ENCODE measurements at regions not wholly inside any gene's neighbourhood (a gene's known extent, or its start where the extent isn't known, plus 50 kb on each side); places are given as distances from the start of the nearest gene placed in this dataset.
A peak's percentile ranks its signal among the peaks of the same experiment; 100 is the strongest.

DNA sequence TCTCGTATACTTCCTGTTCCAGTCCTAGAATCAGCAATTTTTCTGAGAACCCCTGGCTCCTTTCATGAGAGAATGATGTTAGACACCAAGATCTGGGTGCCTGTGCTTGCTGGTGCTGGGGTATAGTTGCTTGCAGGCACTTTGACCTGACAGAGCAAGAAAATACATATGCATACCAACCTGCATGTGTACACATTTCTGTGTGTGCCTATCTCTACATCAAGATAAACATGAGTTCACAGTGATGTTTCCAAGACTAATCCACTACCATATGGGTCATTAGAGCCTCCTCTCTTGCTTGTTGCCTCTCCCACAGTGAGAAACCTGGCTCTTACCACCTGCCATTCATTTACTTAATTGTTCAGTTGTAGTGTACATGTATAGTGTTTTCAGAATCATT, 229.1 kb upstream of the IGFBP3 start:
- ATAC-seq (no peak), DNase-seq (no peak), FAIRE-seq (no peak)
- H3K27ac ChIP-seq, result no peak overlapping the region
- H3K27me3 ChIP-seq, result no peaks in the 10 kb centered on the region
- H3K4me1 ChIP-seq, result no peaks in the 10 kb centered on the region
- intact Hi-C loops (cut with DNase I), result no loop called here
- no peaks in the 10 kb centered on the region for H3K36me3 ChIP-seq
- no peak for TF ChIP-seq CTCF (IDR thresholded peaks at IDR 0.05)
- 48 to 63% methylated on average over 1 of the region's 1 CpG for WGBS, 2 donors
- no peak overlapping the region for H3K4me3 ChIP-seq
- no peaks in the 10 kb centered on the region for H3K9me3 ChIP-seq

GRCh38 chr7:46147871-46148270, 226.8 kb upstream of the IGFBP3 start:
- TF ChIP-seq CTCF (IDR thresholded peaks at IDR 0.05), result no peak
- Histone ChIP-seq H3K4me1 (no peaks in the 10 kb centered on the region), H3K9me3 (no peaks in the 10 kb centered on the region), H3K27ac (no peak overlapping the region), H3K4me3 (no peak overlapping the region), H3K36me3 (no peaks in the 10 kb centered on the region), H3K27me3 (no peaks in the 10 kb centered on the region)
- ATAC-seq (no peak), FAIRE-seq (no peak), DNase-seq (no peak)
- 65 to 76% methylated on average over 2 of the region's 2 CpGs for WGBS, 2 donors
- intact Hi-C loops (cut with DNase I), result no loop called here

GRCh38 chr7:46146454-46147255, 225.6 kb upstream of the IGFBP3 start:
- H3K4me1 ChIP-seq, result no peaks in the 10 kb centered on the region
- no peaks in the 10 kb centered on the region for H3K9me3 ChIP-seq
- TF ChIP-seq CTCF (IDR thresholded peaks at IDR 0.05), result no peak
- 71 to 75% methylated on average over 11 of the region's 11 CpGs for WGBS, 2 donors
- no peak overlapping the region for H3K4me3 ChIP-seq
- no peaks in the 10 kb centered on the region for H3K27me3 ChIP-seq
- intact Hi-C loops (cut with DNase I), result no loop called here
- no peak overlapping the region for H3K27ac ChIP-seq
- H3K36me3 ChIP-seq, result no peaks in the 10 kb centered on the region
- ATAC-seq, result no peak
- DNase-seq, result no peak
- FAIRE-seq, result no peak

DNA sequence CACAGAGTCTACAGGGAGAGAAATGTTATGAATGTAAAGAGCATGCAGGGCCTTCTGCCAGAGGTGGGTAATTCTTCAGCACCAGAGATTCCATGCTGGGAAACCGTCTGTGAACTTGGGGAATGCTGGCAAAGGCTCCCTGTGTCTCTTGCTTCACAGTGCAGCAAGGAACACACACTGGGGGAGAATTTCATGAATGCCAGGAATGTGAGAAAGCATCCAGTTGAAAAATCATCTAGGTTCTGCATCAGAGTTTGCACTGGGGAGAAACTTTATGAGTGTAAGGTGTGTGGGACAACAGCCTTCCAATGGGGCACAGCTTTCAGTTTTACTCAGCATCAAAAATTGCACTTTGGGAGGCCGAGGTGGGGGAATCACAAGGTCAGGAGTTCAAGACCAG, 224.3 kb upstream of the IGFBP3 start:
- Histone ChIP-seq H3K9me3 (no peaks in the 10 kb centered on the region), H3K4me3 (no peak overlapping the region), H3K4me1 (no peaks in the 10 kb centered on the region), H3K27me3 (no peaks in the 10 kb centered on the region), H3K36me3 (no peaks in the 10 kb centered on the region), H3K27ac (no peak overlapping the region)
- DNase-seq (peak in 2 of 6 donors; percentile 34 to 51), FAIRE-seq (no peak), ATAC-seq (peak; percentile 47 to 82 (median 62))
- intact Hi-C loops (cut with DNase I), result no loop called here
- TF ChIP-seq CTCF (IDR thresholded peaks at IDR 0.05), result no peak
- 13 to 21% methylated on average over 2 of the region's 2 CpGs for WGBS, 2 donors
